HuH-7.5 (cell line): ENCODE measurements at regions not wholly inside any gene's neighbourhood (a gene's known extent, or its start where the extent isn't known, plus 50 kb on each side); places are given as distances from the start of the nearest gene placed in this dataset.
"Not testable (repeated sequence)": the region's sequence is repeated elsewhere in the genome, so short reads cannot be mapped to it uniquely, and the experiment has no call there.

Experiments
- DNase-seq: peaks from one replicate; pipeline ENCODE4 v3.0.0; 2011; ENCODE audit warnings: low spot score

DNA sequence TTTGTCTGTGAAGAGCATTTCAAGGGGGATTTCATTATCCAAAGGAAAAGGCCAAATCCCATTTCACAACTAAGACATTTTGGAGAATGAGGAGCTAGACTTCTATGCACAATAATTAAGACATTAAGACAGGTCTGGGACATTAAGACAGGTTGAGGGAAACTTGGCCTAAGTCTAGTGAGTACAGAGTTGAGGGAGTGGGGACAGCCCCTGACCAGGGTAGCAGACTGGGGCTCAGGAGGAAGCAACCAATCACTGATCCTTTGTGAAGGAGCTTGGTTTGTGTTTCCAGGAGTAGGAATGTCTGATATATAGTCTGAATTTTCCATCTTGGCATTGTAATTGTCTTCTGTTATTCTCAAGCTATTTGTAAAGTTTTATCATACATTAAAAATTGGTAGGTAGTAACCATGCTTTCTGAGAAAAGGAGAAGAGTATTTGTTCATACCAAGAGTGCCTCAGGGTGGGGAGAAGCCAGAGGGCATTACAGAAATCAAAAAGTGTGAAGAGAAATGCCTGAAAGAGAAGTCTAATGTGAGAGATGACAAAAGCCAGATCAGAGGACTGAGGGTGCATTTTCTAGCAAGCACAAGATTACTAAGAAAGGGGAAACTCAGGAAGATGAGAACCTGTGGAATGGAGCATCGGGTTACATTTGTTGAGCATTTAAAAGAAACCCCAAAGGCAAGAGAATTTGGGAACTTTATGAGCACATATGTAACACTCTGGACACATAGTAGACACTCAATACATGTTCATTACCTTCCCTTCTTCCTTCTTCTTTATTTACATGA is 189.3 kb upstream of the PIK3R1 start:
- DNase-seq: no peak

DNA sequence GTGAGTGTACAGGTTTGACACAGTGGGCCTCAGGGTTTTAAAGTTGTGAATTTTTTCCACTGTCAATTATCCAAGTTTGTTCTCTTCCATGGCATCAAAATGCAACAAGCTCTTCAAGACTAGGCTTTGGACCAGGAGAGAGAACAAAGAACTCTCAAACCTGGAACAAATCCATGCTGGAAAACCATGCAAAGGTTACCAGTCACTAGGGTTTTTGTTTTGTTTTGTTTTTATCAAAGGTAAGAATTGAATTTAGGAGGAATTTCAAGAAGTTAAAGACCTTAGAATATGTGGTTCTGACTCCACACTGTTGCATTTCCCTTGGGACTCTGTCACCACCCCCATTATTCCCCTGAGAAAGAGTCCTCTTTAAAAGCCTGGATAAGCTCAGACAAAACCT is 191.1 kb upstream of the PIK3R1 start:
- no peak for DNase-seq

DNA sequence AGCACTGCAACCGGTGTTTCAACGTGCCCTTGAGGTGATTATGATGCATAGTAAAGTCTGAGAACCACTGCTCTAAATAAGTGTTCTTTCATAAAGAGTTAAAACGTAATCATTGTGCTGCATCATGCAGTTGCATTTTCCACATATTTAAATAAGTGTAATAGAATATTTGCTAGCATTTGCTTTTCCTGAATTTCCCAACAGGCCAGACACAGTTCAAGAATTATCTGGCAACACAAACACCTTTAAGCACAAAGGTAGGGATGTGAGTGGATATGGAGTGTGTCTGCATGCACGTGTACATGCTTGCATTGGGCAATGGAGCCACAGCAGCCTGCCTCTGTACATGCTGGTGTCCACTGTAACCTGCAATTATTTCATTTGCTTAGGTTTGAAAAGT is 193.6 kb upstream of the PIK3R1 start:
- DNase-seq: no peak

DNA sequence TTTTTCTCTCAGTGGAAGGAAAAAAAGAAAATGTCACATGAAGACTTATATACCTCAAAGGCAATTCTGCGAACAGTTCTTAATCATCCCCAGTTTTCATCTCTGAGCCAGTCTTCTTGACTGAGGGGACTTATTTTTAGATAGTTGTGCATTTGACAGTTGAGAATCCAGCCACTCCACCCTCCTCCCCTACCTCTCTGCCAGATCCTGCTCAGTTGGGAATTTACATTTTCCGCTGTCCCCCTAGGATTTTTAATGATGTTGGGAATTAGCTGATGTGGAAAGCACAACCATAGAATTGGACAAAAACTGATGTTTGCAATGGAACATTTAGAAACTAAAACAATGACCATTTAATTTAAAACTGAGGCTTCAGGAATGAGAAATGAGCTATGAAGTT is 194.3 kb upstream of the PIK3R1 start:
- DNase-seq: no peak

DNA sequence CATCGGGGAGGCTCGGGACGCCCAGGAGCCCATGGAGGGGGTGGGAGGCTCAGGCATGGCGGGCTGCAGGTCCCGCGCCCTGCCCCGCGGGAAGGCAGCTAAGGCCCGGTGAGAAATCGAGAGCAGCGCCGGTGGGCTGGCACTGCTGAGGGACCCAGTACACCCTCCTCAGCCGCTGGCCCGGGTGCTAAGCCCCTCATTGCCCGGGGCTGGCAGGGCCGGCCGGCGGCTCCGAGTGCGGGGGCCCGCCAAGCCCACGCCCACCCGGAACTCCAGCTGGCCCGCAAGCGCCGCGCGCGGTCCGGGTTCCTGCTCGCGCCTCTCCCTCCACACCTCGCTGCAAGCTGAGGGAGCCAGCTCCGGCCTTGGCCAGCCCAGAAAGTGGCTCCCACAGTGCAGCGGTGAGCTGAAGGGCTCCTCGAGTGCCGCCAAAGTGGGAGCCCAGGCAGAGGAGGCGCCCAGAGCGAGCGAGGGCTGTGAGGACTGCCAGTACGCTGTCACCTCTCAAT is 195.0 kb upstream of the PIK3R1 start:
- DNase-seq: not testable (repeated sequence)

DNA sequence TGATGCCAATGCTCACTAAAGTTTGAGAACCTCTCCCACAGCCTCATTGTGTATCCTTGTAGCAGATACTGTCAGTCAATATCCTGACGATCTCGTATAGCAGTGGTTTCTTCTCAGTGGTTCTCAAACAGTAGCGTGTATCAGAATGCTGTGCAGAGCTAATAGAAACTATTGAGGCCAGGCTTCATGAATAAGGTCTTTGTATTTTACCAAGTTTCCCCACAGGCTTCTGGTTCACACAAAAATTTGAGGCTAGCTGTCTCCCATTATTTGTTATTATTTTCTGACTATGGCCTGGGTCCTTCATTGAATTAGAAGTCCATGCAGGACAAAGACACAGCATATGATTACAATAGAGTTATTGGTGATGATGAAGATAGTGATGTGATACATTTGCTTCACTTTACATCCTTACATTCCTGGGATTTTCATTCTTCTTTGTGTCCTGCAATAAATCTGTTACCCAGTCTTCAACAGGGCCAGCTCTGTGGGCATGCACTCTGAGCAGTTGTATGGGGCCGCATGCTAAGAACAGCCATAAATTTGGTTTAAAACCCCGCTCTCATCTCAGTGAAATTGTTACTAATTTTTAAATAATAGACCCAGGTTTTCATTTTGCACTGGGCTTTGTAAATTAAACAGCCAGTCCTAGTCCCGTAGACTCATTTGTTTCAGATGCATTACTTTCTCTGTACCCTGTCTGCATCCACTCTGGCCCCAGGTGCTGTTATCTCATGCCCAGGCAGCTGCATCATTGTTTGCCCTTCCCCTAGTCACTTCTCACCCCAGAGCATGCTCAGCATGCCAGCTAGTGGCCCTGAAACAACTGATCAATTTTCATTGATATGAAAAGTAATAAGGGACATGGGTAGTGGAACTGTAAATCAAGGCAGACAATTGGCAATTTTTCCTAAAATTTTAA is 199.9 kb upstream of the PIK3R1 start:
- DNase-seq: no peak

DNA sequence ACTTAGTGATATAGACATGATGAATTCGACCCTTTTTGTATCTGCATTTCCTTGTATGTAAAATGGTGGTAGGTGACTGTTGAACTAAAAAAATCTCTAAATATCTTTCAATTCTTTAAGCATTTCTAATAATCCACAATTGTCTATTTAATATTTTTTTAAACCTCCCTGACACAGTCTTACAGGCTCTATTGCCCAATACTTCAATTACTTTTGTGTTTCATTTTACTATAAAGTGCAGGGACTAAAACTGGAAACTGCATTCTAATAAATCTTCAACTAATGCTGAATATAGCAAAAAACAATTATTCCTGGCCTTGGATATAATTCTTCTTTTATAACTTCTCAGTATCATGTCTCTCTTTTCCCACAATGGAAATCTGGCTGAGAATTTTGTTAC is 202.7 kb upstream of the PIK3R1 start:
- no peak for DNase-seq

DNA sequence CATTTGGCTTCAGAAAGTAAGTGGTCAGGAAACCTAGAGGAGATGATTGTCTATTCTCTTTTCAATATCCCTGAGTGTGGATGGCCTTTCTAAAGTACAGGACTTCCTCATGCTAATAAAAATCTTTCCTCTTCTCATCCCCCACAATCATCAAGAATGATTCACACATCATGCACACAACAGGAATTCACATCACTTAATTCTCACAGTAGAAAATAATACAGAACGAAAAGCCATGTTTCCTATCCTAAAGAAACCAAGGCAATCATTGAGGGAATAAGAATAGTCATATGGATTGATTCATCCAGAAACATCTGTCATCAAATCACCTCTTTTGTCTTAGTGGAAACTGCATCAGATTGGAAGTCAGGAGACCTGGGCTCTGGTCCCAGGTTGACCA is 203.1 kb upstream of the PIK3R1 start:
- DNase-seq: no peak

DNA sequence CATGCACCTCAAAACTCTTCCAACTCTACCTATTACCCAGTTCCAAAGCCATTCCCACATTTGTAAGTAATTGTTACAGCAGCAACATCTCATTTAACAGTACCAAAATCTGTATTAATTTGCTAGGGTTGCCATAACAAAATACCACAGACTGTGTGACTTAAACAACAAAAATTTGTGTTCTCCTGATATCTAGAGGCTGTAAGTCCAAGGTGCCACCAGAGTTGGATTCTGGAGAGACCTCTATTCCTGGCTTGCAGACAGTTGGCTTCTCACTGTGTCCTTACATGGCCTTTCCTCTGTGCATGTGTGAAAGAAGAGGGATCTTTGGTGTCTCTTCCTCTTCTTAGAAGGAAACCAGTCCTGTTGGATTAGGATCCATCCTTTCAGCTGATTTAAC is 203.8 kb upstream of the PIK3R1 start:
- DNase-seq: no peak

DNA sequence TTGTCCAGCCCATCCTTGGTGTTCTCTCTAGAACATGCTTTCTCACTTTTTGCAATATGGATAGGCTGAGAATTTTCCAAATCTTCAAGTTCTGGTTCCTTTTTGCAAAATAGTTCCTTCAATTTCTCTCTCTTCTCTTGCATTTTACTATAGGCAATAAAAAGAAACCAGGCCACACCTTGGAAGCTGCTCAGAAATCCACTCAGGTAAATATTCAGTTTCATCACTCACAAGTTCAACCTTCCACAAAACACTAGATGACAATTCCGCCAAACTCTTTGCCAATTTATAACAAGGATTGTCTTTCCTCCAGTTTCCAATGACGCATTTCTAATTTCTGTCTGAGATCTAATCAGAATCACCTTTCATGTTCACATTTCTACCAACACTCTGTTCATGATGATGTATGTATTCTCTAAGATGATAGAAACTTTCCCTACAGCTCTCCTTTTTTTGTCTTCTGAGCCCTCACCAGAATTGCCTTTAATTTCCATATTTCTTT is 204.2 kb upstream of the PIK3R1 start:
- no peak for DNase-seq

DNA sequence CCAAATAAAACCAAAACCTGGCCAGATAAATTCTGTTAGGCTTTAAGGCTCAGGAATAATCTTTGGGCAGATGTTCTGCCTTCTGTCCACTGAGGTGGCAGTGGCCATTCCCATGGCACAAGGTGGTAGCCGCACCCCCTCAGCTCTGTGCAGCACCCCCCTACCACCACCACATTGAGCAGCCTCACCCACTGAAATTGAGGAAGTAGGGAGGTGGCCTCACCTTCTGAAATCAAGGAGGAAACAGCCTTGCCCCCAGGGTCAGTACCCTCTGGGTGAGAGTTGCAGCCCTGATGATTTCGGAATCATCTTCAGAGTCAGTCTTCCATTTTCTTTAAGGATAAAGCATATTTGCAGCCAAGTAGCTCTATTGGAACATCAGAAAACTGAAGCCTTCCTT is 204.8 kb upstream of the PIK3R1 start:
- DNase-seq: no peak

DNA sequence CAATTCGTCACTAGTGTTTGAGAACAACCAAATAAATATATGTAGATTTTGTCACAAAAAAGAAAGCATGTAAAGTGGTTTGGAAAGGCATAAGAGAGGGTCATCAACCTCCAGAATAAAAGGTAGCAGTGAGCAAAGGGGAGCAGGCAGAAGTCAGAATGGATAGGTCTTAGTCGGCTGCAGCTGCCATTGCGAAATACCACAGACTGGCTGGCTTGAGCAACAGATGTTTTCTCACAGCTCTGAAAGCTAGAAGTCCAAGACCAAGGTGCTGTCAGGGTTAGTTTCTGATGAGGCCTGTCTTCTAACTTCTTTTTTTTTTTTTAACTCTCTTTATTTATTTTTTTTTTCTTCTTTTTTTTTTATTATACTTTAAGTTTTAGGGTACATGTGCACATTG is 208.1 kb upstream of the PIK3R1 start:
- no peak for DNase-seq

DNA sequence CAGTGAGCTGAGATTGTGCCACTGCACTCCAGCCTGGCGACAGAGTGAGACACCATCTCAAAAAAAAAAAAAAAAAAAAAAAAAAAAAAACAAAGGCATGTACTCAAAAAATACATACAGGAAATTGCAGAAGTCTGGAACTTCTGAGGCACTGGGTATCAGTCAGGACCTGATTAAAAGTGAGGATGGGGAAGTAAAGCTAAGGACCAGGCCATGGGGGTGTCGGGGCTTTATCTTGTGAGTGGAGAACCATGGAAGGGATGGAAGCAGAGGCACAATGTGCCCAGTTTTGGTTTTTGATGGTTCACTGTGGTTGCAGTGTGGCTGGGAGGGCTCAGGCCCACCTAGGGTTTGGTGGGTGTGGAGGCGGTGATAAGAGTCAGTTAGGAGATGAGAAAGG is 212.7 kb upstream of the PIK3R1 start:
- DNase-seq: no peak

DNA sequence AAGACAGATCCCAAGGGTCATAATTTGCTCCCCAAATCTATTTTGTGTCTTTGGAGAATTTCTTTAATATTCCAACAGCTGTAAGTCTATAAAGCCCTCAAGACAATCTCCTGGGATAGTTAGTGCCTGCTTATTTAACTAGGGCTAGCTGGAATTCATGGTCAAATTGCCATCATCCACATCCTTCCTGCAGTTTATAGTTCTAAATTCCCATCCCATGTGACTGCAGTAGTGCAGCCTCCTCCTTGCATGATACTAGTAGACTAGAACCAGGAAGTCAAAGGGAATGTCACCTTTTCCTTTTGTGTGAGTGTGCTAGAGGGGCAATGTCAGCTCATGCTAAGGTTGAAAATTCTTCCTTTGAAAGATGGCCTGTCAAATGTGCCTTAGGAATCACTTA is 214.8 kb upstream of the PIK3R1 start:
- DNase-seq: no peak

DNA sequence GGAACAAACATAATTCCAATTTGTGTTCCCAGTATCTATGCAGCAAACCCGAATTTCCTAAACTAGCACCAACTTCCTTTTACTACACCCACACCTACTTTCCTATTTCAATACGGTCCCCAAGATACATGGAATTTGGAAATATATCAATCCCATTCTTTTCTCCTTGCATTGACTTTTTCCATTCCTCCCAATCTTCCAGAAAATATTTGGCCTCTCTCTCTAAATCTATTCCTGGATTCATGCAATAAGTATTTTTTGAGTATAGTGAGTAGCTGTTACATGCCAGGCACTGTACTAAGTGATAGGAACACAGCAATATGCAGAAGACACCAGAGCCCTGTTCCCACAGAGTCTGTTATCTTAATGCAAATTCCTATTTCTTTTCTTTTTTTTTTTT is 216.2 kb upstream of the PIK3R1 start:
- DNase-seq: no peak

DNA sequence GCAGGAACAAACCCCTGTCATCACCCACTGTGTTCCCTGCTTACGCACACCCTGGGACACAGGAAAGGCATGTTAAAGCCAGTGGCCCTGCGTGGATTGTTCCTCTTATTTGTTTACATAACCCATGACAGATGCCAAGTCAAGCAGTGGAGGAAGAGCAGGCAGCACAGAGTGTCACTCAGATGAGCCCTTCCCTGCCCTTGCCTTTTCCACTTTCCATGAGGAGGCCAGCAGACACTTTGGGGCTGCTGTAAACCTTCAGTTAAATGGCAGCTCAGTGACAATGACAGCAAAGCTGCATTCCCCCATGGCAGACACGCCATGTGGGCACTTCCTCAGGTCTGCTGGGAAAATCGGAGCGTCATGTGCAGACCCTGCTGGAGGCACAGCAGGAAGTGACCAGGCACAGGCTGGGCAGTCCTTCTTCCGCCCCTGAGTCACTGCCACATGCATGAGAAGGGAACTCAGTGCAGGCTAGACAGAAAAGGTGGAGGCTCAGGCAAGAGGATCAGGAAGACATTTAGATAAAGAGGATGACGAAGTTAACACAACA is 216.8 kb upstream of the PIK3R1 start:
- no peak for DNase-seq

DNA sequence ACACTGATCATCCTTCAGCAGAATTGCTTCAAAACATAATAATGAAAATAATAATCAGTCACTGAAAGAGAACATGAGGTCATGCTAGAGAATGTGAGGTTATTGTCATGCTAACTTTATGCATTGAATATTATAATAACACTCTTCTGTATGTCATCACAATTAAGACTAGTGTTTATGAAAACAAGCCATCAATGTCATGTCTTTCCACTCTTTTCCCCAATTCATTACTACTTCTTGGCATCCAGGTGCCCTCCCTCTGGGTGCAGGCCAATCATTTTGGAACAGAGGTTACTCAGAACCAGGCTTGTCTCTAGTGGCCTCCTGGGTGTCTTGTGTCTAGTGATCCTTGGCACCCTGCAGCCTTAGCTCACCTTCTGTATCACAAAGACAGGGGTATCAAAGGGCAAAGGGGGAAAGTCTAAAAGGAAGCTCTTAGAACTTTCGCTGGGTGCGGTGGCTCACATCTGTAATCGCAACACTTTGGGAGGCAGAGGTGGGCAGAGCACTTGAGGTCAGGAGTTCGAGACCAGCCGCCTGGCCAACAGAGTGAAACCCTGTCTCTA is 217.6 kb upstream of the PIK3R1 start:
- no peak for DNase-seq

DNA sequence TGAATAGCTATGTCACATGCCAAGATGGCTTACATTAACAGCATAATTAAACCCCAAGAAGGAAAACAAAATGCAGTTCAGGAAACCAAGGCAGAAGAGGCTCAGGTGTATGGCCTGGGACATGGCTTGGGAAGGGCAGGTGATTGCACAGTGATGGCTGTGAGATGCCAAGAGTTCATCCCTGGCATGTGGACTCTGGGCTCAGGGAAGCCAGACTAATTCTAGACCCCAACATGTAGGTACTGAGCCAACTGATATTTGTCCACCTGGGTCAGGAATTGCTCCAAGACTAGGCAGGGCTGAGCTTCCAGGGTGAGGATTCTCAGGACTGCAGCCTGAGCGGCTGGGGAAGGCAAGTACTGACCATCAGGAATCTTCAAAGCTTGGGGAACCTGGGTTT is 218.4 kb upstream of the PIK3R1 start:
- DNase-seq: no peak

DNA sequence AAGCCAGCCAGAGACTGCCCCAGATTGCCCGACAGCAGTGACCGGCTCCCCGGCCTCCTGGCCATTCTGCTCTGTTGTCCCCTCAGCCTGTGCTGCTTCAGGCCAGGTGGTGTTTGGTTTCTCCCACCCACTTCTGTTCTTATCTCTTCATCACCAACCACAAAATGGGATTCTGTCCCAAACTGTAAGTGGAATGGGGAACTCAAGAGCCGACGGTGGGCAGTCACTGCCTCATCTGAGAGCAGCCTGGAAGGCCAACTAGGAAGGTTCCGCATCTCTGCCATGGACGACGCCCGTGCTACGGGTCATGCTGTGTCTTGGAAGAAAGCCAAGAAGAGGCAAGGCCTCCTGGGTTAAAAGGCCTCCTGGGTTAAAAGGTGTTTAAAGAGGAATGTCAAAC is 219.0 kb upstream of the PIK3R1 start:
- no peak for DNase-seq

DNA sequence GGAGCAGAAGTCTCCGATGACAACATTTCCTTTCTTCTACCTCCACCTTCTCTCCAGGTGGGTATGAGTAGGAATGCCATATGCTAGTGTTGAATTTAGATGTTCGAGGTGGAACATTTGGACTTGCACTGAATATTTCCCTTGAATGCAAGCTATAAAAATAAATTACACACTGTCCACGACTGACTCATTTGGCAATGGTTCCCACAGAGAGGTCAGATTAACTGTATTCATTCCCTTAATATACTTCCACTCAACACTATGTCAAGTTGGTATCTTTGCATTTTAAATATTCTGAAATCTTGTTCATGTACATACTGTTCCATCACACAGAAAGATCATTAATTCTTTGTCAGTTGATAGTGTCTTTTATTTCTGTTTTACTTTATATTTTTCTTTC is 222.6 kb upstream of the PIK3R1 start:
- DNase-seq: no peak

DNA sequence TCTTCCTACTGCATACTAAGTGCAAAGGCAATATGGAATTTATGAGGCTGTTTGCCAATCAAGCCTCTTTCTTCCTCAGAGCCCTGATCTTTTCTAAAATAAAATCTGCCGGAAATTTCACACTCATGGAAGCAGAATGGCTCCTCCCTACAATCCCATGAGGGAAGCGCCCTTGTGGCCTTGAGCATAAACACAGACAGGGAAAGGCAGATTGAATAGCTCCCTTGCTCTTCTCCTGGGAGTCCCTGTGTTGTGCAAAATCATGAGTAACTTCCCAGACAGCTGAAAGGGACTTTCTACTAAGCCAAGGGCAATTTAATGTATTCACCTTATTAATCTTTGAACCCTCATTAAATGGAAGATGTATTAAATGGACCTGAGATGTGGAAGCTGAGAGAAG is 226.1 kb upstream of the PIK3R1 start:
- no peak for DNase-seq

DNA sequence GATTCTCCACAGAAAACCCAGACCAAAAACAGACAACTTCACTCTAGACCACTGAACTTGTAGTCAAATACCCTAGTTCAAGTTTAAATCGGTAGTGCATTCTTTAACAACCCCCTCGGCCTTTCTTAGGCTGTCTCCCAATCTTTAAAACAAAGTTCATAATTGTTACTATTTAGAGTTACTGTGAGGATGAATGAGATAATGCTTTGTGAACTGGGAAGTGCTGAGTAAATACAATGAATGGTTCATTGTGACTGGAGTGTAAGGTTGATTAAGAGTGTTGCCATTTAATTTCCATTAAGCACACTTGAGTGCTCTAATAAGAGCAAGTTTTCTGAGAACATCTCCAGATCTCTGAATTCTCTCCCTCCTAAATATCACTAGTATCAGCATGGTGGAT is 228.8 kb upstream of the PIK3R1 start:
- no peak for DNase-seq
